HEK293T (cell line): ENCODE measurements at regions not wholly inside any gene's neighbourhood (a gene's known extent, or its start where the extent isn't known, plus 50 kb on each side); places are given as distances from the start of the nearest gene placed in this dataset.
"Not testable (repeated sequence)": the region's sequence is repeated elsewhere in the genome, so short reads cannot be mapped to it uniquely, and the experiment has no call there.

Experiments used
- CTCF ChIA-PET: fragments of 350-600 bp; formaldehyde crosslinking; extraction: SDS; loops from one replicate; lab custom pipeline; 2021; ENCODE audit warnings: antibody characterized with exemption, inconsistent platforms; lab: Yijun Ruan, JAX
- POLR2A ChIA-PET: fragments of 350-600 bp; formaldehyde crosslinking; extraction: SDS; loops from one replicate; lab custom pipeline; 2020; ENCODE audit warnings: antibody characterized with exemption, inconsistent platforms; lab: Yijun Ruan, JAX
- DNase-seq: peaks from one replicate; pipeline ENCODE4 v3.0.0; 2012; ENCODE audit warnings: mixed read lengths; ENCODE audit errors: extremely low spot score
- ARNT ChIP-seq: fragments of 450-650 bp; IDR thresholded peaks from 2 replicates; pipeline ENCODE4 v1.6.1; 2017; ENCODE audit warnings: mild to moderate bottlenecking
- BHLHE40 ChIP-seq: fragments of 450-650 bp; IDR thresholded peaks from 2 replicates; pipeline ENCODE4 v1.6.1; 2016; ENCODE audit warnings: mild to moderate bottlenecking, moderate library complexity, borderline replicate concordance
- CTBP1 ChIP-seq: fragments of 450-650 bp; IDR thresholded peaks from 2 replicates; pipeline ENCODE4 v1.6.1; 2016; ENCODE audit warnings: borderline replicate concordance
- ELF4 ChIP-seq: fragments of 450-650 bp; IDR thresholded peaks from 2 replicates; pipeline ENCODE4 v1.6.1; 2017; ENCODE audit warnings: antibody characterized with exemption
- FOXA1 ChIP-seq: fragments of 450-650 bp; IDR thresholded peaks from 2 replicates; pipeline ENCODE4 v1.6.1; 2016; ENCODE audit warnings: mild to moderate bottlenecking
- FOXK2 ChIP-seq: fragments of 450-650 bp; IDR thresholded peaks from 2 replicates; pipeline ENCODE4 v1.6.1; 2016; ENCODE audit warnings: mild to moderate bottlenecking
- FOXM1 ChIP-seq: fragments of 450-650 bp; IDR thresholded peaks from 2 replicates; pipeline ENCODE4 v1.6.1; 2017; ENCODE audit warnings: mild to moderate bottlenecking, borderline replicate concordance
- HDGF ChIP-seq: fragments of 450-650 bp; IDR thresholded peaks from 2 replicates; pipeline ENCODE4 v1.6.1; 2017; ENCODE audit warnings: antibody characterized with exemption, borderline replicate concordance
- L3MBTL2 ChIP-seq: fragments of 450-650 bp; conservative IDR thresholded peaks from 2 replicates; pipeline ENCODE4 v1.6.1; 2016; ENCODE audit warnings: mild to moderate bottlenecking
- LEF1 ChIP-seq: fragments of 450-650 bp; IDR thresholded peaks from 2 replicates; pipeline ENCODE4 v1.6.1; 2017; ENCODE audit warnings: mild to moderate bottlenecking, borderline replicate concordance
- NFRKB ChIP-seq: fragments of 450-650 bp; IDR thresholded peaks from 2 replicates; pipeline ENCODE4 v1.6.1; 2016; ENCODE audit warnings: mild to moderate bottlenecking, moderate library complexity
- PKNOX1 ChIP-seq: fragments of 450-650 bp; IDR thresholded peaks from 2 replicates; pipeline ENCODE4 v1.6.1; 2016
- SP1 ChIP-seq: fragments of 450-650 bp; IDR thresholded peaks from 2 replicates; pipeline ENCODE4 v1.6.1; 2017
- SUZ12 ChIP-seq: fragments of 450-650 bp; IDR thresholded peaks from 2 replicates; pipeline ENCODE4 v1.6.1; 2016; ENCODE audit warnings: mild to moderate bottlenecking
- TARDBP ChIP-seq: fragments of 450-650 bp; IDR thresholded peaks from 2 replicates; pipeline ENCODE4 v1.6.1; 2016
- ZNF384 ChIP-seq: fragments of 450-650 bp; IDR thresholded peaks from 2 replicates; pipeline ENCODE4 v1.6.1; 2016

GRCh38 chr14:105904379-105904778 lies 378.0 kb downstream of the TMEM121 start:
- CTCF ChIA-PET, result no interaction called here
- POLR2A ChIA-PET, result no interaction called here
- DNase-seq, result no peak
- TF ChIP-seq FOXK2 (no peak), CTBP1 (no peak), TARDBP (no peak), BHLHE40 (no peak), FOXM1 (no peak), PKNOX1 (no peak), ARNT (no peak), SUZ12 (no peak), SP1 (no peak), NFRKB (no peak), L3MBTL2 (no peak), ELF4 (no peak), ZNF384 (no peak), FOXA1 (no peak)

- POLR2A ChIA-PET, result no interaction called here
- TF ChIP-seq FOXK2 (no peak), BHLHE40 (no peak), ARNT (no peak), FOXM1 (no peak), ELF4 (no peak), CTBP1 (no peak), LEF1 (no peak), HDGF (no peak), PKNOX1 (no peak), FOXA1 (no peak), SP1 (no peak), NFRKB (no peak), SUZ12 (no peak), TARDBP (no peak), ZNF384 (no peak), L3MBTL2 (no peak)
- DNase-seq, result no peak
- CTCF ChIA-PET, result no interaction called here
Measured at GRCh38 chr14:105905456-105905855, 379.1 kb downstream of the TMEM121 start.

- ChIA-PET POLR2A (no interaction called here), CTCF (no interaction called here)
- no peak for DNase-seq
- TF ChIP-seq ZNF384 (no peak), ELF4 (no peak), FOXM1 (no peak), FOXK2 (no peak), BHLHE40 (no peak), FOXA1 (no peak), PKNOX1 (no peak)
Measured at GRCh38 chr14:105907276-105907675, 380.9 kb downstream of the TMEM121 start.

- CTCF ChIA-PET, result no interaction called here
- POLR2A ChIA-PET, result no interaction called here
- no peak for DNase-seq
- TF ChIP-seq LEF1, result no peak
Measured at GRCh38 chr14:105908006-105908405, 381.6 kb downstream of the TMEM121 start.

- ChIA-PET POLR2A (no interaction called here), CTCF (no interaction called here)
- TF ChIP-seq ELF4 (no peak), CTBP1 (no peak), BHLHE40 (no peak), L3MBTL2 (no peak), LEF1 (no peak), PKNOX1 (no peak), SP1 (no peak), SUZ12 (no peak), TARDBP (no peak), HDGF (no peak), FOXA1 (no peak), FOXM1 (no peak), FOXK2 (no peak), ZNF384 (no peak), ARNT (no peak), NFRKB (no peak)
- no peak for DNase-seq
Measured at GRCh38 chr14:105908481-105908911, 382.1 kb downstream of the TMEM121 start.

GRCh38 chr14:105909046-105909827 lies 382.9 kb downstream of the TMEM121 start:
- ChIA-PET POLR2A (no interaction called here), CTCF (no interaction called here)
- DNase-seq, result no peak
- TF ChIP-seq FOXA1 (no peak), ELF4 (no peak), HDGF (no peak), TARDBP (no peak), CTBP1 (no peak), NFRKB (no peak), PKNOX1 (no peak), LEF1 (no peak), FOXK2 (no peak), FOXM1 (no peak)

- CTCF ChIA-PET, POLR2A ChIA-PET, DNase-seq: not testable (repeated sequence)
Measured at GRCh38 chr14:105909828-105910120, 383.4 kb downstream of the TMEM121 start.
